HG02588 (cell line): ENCODE measurements at regions not wholly inside any gene's neighbourhood (a gene's known extent, or its start where the extent isn't known, plus 50 kb on each side); places are given as distances from the start of the nearest gene placed in this dataset.

Experiments
- ATAC-seq: cut with Tn5 transposase; IDR thresholded peaks from one replicate; pipeline ENCODE4 v1.9.1; 2021; ENCODE audit warnings: mild to moderate bottlenecking, moderate library complexity; ENCODE audit not compliant: unreplicated experiment

DNA sequence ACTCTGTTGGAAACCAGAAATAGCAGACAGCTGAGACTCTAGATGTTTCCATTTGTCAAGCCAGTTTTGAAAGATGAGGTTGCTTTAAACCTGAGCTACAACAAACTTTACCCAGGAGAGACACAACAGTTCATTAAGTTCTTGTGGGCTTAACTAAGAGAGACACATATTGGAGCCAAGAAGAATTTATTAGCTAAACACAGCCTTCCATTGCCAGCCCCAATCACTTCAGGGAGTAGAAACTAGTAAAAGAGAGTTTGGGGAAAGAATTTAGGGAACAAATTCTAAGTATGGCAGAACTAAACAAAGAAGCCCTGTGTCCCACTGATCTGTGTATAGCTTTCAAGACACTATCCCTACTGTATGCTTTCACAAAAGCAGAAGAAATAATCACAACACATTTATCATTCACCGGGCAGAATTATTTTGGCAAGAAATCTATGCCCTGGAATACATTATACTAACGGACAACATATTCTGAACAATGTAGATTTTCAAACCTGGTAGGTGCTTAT, 87.3 kb upstream of the KAZN start:
- ATAC-seq = no peak

DNA sequence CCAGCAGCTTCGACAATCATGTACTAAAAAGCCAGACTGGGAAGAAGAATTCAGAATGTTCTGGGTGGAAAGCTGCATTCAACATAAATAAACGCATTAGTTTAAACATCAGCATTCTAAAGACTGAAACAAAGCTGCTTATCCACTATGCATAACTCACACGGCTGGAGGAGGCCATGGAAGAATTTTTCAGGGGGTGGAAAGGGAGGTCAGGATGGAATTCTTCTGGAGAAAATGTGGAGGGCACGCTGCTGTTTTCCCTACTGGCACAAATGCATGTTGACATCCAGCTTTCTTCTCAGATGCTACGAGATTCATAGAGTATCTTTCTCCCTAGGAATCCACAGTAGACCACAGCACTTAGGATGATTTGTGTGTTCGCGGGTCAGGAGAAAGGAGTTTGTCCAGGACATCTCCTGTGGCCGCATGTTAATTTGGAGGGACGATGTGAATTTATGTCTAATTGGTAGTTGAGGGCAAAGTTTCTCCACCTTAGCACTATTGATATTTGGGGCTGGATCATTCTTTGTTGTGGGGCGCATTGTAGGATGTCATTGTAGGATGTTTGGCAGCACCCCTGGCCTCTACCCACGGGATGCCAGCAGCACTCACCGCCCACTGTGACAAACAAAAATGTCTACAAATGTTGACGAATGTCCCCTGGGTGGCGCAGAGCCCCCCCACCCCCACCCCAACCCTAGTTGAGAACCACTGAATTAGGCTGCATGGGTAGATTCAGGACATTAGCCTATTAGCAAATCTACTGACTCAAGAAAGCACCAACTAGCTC, 86.5 kb upstream of the KAZN start:
- no peak for ATAC-seq

DNA sequence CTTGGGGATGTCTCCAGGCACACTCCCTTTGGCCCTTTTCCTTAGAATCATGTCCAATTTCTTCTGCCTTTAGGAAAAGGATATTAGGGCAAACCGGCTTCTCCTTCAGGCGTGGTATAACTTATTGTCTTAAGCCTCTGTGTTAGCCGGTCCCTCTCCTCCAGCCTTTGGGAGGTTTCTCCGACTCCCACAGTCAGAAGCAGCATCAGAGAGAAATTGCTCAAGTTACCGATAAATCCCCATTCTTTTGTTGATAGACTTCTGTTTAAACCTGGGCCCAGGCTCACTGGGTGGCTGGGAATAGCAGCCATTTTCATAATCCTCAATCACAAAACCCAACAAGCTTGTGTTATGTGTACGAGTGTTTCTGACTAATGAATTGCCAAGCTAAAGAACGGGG, 85.4 kb upstream of the KAZN start:
- ATAC-seq = no peak

DNA sequence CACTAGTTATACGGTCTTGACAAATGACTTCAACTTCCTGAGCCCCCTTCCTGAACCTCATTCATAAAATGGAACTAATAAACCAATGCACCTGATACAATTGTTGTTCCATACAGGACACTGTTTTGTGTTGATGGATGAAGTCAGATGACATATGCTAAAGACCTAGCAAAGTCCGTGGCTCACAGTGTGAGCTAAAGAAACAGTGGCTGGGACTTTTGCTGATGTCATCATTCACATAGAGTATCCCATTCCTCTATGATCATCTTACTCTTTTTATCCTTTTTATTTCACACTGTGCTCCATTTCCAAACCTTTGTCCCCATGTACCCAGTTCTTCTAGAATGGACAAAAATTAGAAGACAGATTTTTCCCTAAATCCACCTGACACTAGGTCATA, 83.7 kb upstream of the KAZN start:
- ATAC-seq = no peak

DNA sequence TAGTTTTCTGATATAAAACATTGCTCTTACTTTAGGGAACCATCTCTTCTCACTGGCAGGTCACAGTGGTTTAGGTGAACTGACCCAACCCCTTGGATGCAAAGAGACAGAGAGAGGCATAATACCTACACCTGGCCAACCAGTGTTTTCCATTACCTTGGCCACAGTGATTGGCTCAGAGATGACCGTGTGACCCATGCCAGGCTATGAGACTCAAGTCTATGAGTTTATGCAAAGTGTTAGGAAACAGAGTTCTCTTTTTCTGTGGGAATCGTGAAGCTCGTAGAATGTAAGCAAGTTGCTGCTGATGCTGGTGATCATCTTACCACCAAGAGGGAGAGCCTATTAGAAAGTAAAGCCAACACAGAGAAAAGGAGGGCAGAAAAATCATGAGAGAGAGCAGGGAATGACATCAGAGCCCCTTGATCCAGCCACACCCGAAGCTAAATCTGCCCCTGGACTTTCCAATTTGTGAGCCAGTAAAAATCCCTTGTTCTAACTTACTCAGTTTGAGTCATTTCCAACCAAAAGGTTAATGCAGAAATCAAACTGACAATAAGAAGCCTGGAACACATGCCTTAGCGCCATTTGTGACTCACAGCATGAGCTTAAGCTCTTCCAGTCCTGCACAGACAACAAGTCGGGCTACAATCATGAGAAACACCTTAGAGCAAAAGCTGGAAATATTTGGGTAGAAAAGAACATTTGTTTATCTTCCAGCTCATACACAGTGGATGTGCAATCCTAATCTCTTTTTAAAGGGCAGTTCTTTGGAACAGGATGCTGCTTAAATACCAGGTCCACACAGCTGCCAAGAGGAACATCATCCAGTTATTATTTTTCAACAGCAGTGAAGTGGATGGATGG, 81.3 kb upstream of the KAZN start:
- no peak for ATAC-seq

DNA sequence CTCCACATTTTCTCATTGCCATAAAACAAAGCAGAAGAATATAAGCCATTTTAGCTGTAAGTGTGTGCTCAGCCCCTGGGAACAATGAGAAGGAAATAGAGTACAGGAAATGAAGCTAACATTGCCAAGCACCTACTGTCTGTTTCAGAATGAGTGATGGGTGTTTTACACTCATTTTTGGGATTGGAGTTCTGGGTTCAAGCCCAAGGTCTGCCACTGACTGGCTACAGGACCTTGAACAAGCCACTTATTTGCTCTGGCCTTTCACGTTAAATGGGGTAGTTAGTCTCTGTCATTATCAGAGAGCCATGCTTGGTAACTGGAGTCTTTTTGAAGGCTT, 80.7 kb upstream of the KAZN start:
- ATAC-seq = no peak

DNA sequence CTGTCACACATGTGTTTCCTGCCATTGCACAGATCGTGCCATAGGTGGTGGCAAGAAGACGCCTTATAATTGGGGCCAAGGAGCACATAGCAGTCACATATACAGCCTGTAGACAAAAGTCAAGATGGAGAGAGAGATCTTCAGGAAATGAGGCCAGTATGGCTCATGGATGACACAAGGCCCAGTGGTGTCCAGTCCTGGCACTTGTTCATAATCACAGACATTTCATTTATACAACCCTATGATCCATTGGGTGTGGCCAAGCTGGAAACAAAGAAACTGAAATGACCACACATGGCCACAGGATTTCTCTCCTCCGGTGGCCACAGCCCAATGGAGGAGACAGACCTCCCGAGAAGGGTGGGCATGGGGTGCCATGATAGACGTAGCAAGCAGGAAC, 78.5 kb upstream of the KAZN start:
- no peak for ATAC-seq

DNA sequence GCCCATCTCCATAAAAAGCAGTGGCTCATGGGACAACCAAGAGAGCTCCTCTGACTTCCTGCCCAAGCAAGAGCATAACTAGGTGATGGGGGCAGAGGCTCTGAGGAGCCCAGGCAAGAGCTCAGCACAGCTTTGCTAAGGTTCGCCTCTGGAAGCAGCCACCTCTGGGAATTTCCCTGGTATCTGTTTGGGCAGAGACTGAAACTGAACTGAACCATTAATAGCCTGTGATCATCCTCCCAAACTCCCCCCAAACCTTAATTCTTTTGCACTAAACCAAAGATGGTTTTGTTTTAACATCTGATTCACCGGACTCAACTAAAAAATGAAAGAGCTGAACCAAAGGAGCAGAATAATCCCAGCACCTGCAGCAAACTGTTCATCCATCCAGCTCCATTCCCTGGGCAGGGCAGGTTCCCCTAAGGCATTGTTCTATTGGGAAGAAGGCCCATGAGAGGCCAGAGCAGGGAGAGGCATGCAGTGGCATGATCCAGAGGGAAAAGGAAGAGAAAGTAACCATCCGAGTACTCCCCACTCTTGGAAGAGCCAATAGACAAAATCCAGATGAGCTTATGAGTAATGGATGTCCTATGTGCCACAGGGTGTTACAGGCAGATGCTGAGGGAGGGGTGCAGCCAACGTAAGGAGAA, 77.8 kb upstream of the KAZN start:
- peak; percentile 39 for ATAC-seq

DNA sequence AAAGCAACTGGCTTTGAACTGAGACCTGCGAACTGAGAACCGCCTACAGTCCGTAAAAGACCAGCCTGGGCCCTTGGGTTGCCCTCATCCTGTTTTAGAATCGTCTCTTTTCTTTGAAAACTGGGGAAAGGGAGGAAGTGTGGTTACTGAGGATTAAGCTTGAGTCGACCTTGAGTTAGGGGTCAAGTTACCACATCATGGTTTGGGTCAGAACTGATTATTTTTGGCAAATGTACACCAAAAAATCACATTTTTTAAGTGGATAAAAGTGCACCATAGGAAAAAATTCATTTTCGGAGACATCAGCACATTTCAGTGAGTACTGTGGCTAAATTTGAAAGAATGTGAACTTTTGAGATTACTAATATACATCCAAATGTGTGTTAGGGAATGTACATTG, 76.9 kb upstream of the KAZN start:
- no peak for ATAC-seq

DNA sequence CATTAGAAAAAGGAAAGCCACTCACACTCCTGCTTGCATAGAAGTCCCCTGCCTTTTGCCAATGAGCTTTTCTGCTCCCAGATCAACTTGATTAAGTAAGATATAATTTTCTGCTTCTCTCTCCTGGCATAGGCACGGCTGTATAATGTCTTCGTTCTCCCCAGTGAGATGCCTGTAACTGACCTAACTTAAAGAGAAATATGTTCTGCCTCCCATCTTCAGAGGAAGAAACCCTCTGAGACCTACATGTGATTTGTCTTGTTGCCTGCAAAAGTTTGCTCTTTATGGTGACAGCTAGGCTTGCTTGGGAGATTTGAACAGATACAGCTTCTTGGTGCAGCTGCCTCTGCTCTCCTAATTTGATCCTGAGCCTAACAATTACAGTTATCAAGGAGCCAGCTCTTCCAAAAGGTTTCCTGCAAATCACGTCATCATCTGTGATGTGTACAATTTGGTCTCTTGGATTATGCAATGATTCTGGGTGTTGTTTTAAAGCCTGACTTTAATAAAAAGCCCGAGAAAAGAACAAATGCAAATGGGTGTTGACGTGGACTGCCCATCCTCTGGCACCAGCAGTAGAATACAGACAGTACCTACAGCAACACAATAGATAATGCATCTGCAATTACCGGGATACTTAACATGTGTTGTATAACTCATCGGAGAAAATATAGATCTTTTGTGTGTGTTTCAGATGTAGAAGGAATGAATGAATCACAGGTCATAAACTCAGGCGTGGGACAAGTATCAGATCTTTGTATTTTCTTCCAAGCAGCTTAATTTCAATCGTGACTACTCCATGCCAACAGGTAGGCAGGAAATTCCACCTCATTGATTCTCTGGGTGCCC, 76.2 kb upstream of the KAZN start:
- ATAC-seq = no peak

DNA sequence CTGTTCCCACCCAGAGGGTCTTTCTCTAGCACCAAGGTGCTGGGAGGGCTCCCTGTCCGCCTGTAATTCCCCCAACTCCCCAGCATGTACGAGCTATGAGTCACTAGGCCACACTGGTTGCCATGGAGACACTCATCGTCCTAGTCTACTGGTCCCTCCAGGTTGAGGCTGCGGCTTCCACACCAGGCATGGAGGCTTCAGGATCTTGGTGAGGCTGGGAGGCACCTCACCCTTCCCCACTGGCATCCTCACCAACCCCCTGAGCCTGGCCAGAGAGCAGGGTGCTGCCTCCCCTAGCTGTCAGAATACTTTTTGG, 75.6 kb upstream of the KAZN start:
- ATAC-seq = peak; percentile 45

DNA sequence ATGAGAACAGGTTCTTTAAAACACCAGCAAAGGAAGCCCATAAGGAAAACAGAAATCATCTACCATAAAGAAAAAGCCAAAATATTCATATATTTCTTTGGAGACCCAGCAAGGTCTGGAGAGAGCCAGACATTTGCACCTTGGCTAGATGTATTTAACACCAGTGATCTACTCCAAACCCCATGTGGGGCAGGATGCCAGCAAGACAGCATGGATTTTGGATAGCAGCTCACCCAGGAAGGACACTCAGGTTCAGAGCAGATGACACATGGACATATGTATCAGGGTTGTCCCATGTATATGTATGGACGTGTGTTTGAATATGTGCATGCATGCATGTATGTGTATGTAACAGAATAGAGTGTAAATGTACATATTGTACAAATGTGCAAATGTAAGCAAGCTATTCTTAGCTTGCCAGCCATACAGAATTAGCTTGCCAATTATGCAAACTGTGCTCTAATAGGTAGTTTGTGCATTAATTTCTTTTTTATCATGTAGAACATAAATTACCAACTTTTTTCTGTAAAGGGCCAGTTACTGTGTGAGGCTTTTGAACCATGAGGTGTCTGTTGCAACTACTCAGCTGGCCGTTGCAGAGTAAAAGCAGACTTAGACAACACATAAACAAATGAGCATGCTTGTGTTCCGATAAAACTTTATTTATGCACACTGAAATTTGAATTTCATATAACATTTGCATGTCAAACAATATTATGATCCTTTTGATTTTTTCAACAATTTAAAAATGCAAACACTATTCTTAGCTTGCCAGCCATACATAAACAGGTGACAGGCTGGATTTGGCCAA, 73.5 kb upstream of the KAZN start:
- ATAC-seq = no peak

DNA sequence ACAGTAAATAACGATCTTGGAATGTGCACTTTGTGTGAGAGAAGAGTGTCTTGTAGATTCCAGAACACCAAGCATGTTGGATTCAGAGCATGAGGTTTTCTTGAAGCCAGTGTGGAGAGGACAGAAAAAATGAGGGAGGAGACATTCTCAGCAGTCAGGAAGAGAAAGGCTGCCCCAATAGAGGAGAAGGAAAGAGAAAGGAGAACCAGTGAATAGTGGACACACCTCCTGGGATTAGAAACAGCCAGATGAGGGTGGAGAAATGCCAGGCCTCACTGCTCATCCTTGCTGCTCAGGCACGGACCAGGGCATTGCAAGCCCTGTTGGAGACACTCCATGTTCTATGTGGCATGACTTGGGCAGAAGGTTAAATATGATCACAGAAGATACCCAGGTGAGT, 69.0 kb upstream of the KAZN start:
- no peak for ATAC-seq

DNA sequence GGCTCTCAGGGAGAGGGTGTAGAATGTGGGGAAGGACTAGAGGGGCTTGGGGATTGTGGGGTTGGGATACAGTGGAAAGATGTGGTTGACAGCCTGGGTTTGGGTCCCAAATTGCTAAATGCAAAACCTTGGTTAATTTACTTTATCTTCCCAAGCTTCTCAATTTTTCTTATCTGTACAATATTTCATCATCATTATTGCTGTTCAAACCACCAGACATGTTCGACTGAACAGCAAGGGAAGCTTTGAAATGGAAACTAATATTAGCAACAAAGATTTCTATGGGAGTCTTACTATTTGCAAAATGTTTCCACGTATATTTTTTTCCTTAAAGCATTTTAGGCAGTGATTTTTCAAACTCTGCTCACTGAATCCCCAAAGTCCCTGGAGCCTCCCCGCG, 67.0 kb upstream of the KAZN start:
- ATAC-seq = no peak

DNA sequence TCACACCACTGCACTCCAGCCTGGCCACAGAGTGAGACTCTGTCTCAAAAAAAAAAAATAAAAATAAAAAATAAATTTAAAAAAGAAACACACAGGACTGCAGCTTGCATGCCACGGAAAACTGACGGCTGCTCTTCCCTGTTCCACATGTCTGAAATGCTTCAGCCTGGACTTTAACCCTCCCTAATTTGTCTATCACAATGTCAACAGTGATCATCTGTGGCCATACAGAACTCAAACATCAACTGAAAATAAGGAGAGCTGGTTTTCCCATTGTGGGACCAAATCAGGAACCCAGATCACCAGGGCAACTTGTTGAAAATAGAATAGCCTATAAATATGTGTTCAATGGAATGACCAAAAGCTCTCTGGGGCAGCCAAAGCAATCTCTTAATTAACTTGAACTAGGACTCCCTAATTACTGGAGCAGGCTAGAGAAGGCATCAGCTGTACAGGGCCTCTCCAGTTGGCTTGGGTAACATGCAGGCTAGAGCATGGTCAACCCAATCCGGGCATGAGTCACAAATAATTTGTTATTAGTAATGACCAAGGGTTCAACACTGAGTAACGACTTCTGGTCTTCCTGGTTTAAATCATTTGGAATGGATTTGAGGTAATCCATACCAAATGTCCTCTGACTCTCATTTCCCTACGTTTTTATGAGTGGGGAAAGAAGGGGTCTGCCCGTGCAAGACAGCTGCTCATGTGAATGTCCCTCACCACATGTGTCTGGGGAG, 62.7 kb upstream of the KAZN start:
- ATAC-seq = no peak

DNA sequence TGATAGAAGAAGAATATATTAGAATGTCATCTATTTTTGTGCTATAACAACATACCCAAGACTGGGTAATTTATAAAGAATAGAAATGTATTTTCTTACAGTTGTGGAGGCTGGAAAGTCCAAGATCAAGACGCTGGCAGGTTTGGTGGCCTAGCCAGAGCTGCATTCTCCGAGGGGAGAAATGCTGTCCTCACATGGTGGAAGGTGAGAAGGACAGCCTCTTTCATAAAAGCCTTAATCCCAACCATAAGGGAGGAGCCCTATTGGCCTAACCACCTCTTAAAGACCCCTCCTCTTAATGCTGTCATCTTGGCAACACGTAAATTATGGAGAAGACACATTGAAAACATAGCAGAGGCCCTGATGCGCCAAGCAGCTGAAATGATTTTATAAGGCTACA, 60.1 kb upstream of the KAZN start:
- ATAC-seq = no peak

DNA sequence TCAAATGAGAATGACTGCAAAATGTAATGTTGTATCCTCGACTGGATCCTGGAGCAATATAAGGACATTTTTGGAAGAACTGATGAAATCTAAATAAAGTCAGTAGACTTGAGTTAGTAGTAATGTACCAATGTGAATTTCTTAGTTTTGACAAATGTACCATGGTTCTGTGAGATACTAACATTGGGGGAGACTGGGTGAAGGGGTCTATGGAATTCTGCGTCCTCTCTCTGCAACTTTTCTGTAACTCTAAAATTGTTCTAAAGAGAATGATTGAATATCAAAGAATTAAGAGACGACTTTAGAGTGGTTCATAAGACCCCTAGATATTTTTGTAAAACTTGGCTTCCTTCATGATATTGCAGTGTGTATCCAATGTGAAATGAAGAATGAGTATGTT, 59.2 kb upstream of the KAZN start:
- no peak for ATAC-seq

DNA sequence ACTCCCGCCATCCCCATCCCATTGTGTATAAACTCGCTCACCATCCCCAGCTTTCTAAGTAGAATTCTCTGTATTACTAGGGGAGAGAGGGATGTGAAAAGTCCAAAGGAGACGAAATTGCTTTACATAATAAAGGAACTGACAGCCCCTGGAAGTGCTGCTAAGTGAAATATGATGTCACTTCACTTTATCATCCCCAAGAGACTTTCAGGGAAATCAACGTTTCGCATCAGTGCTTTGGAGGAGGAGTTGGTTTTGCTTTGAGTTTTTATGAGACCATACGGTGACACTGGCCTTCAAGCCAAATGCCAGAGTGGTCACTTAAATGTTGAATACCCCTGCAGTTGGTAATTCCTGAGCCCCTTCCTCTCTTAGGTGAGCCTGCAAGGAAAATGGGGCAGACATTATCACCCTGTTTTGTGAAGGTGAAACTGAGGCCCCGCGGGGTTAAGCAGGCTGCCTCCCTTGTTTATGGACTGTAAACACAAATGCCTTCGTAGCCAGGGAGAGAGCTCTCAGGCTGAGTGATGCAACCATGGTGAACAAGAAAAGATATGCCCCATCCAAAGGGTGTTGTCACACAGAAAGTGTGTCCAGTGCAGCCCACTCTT, 58.4 kb upstream of the KAZN start:
- no peak for ATAC-seq

DNA sequence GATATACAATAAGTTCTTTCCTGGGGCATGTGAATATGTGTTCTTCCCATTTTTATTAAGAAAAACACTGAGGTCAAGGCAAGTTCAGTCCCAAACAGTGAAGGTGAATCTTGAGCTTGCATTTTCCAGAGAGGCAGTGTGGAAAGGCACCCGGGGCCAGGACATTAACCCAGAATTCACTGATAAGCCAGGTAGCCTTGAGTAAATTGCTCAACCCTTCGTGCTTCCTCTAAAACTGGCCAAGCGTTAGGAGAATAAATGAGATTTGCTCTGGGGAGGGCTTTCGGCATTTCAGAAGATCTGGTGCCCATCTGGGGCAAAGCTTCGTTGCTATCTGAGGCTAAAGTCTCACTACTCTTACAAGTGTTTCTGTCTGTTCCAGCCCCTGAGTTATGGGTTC, 57.1 kb upstream of the KAZN start:
- ATAC-seq = no peak
